Stimulated activated CD8-positive, alpha-beta memory T cell treated with anti-CD3 and anti-CD28 coated beads, Interleukin-15, amount 100 ng/mL, for 24 hours (primary cell): ENCODE measurements at regions not wholly inside any gene's neighbourhood (a gene's known extent, or its start where the extent isn't known, plus 50 kb on each side); places are given as distances from the start of the nearest gene placed in this dataset.

Experiments used
- DNase-seq: peaks from one replicate; pipeline ENCODE4 v3.0.0-alpha.2; 2020; ENCODE audit warnings: low read depth

GRCh38 chr16:87552072-87552718 is 50.1 kb upstream of the JPH3 start:
- DNase-seq = no peak

- DNase-seq = no peak
Measured at GRCh38 chr16:87551487-87551886, 50.8 kb upstream of the JPH3 start.

GRCh38 chr16:87550495-87550961 is 51.8 kb upstream of the JPH3 start:
- DNase-seq = peak; percentile 49

GRCh38 chr16:87549627-87550494 is 52.4 kb upstream of the JPH3 start:
- no peak for DNase-seq

GRCh38 chr16:87548046-87548445 is 54.3 kb upstream of the JPH3 start:
- no peak for DNase-seq

- no peak for DNase-seq
Measured at GRCh38 chr16:87543436-87544191, 50.8 kb upstream of the ZCCHC14 start.

- no peak for DNase-seq
Measured at GRCh38 chr16:87542531-87543102, 49.8 kb upstream of the ZCCHC14 start.
